ENCODE measurements at regions not wholly inside any gene's neighbourhood (a gene's known extent, or its start where the extent isn't known, plus 50 kb on each side); places are given as distances from the start of the nearest gene placed in this dataset.

GRCh38 chr13:89937420-89937819 is 1410.1 kb upstream of the MIR17HG start:
- DNase-seq = no peak

GRCh38 chr13:89940383-89940782 is 1407.1 kb upstream of the MIR17HG start:
- DNase-seq = no peak

- DNase-seq = no peak
These were observed 1404.3 kb upstream of the MIR17HG start for GRCh38 chr13:89943139-89943538.

DNA sequence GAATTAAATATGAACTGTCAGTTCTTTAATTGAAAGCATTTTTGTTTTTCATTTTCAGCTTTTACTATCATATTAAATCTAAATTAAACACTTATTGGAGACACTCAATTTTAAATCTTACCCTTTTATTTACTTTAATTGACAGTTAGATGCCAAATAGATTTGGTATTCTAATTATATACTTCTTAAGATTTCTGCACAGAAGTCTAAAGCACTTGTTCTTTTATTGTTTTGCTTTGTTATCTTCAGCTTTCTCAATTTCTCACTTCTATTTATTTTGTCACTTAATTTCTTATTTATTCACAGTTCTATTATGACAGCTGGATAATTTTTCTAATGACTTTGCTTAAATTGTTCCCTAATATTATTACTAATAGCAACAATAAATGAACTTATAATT is 1397.3 kb upstream of the MIR17HG start:
- no peak for DNase-seq

DNA sequence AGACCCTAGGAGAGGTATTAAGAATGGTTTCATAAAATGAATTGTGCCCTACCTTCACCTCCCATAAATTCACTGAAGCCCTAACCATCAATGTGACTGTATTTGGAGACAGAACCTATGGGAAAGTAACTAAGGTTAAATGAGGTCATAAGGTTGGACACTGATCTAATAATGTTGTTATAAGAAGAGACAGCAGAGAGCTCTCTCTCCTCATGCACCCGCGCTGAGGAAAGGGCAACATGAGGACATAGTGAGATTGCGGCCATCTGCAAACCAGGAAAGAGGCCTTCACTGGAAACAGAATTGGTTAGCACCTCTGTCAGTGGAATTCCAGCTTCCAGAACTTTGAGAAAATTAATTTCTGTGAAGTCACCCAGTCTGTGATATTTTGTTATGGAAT is 1396.1 kb upstream of the MIR17HG start:
- no peak for DNase-seq

- DNase-seq = no peak
These were observed 1393.9 kb upstream of the MIR17HG start for GRCh38 chr13:89953581-89953980.

GRCh38 chr13:89955773-89956172 is 1391.7 kb upstream of the MIR17HG start:
- DNase-seq = no peak

DNA sequence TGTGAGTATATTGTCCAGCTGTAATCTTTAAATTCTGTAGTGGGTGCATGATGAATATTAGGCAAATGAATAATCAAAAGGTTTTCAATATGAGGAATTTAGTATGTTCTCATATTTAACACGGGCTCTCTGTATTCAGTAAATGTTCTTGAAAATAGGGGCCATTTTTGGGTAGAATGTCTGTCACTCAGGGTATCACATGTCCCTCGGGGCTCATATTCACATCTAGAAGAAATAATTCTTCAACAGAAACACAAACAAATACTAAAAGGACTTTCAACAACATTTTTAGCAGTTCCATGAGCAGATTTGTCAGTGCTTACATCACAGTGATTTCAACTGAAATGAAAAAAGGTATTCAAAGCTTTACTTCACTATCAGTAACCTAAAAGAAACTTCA is 1388.4 kb upstream of the MIR17HG start:
- DNase-seq = no peak

DNA sequence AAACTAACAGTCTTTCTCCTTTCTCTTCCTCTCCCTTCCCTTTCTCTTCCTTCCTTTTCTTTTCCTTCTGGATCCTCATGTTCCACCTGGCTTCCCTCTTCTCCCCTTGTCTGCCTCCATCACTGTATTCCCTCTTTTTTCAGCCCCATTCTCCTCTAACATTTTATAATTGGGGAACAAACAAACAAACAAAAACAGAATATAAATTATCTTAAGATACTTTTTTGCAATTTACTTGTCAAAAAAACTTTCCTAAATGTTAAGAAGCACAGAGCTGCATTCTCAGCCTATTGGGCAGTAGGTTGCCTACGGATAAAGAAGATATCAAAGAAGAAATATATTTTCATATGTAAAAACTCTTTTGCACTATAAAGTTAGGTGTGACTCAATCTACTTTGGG is 1382.2 kb upstream of the MIR17HG start:
- no peak for DNase-seq

DNA sequence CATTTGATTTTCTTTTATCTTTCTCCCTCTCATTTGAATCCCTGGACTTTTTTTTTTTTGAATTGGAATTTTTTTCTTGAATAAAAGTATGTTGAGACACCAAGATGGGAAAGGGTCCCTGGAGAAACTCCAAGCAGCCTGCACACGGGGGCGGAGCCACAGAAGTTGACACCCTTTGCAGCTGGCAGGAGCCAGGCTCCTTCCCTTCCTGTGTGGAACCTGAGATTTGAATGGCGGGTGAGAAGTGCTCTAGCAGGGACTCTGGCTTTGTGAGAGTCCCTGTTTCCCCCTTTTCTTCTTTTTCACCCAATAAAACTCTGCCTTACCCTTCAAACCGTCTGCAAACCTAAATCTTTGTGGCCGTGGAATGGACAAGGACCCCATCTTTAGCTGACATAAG is 1381.0 kb upstream of the MIR17HG start:
- no peak for DNase-seq

- DNase-seq = no peak
These were observed 1379.8 kb upstream of the MIR17HG start for GRCh38 chr13:89967701-89968100.

DNA sequence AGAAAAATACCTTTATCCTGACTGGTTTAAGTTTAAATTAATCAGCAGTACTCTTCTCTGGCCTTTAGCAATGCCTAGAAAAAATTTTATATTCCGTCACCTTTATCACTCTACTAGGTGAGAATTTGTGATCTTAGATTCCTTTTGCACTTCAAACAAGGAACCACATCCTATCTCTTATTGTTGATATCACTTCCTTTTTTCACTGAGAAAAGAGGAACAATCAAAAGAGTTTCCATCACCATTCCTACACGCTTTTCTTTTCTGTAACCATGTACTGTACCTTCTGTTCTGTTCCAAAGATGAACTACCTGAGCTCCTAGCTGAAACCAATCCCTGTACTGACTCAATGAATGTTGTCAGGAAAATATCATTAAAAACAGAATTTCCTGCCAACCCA is 1379.0 kb upstream of the MIR17HG start:
- peak; percentile 5 for DNase-seq

DNA sequence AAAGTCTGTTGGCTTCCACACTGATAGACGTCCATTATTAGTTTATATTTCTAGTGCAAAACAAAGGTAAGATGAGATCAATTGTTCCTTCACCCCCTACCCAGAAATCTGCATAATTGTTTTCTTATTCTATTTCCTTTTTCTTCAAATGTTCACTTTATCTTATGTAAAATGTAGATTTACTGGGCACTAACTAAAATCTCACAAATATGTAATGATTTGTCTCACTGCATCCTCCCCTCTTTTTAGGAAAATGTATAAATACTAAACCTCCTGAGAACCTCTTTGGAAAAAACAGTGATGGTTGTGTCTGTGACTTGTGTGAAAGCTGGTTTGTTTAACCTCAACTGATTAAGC is 1377.2 kb upstream of the MIR17HG start:
- no peak for DNase-seq

GRCh38 chr13:89977203-89977602 is 1370.3 kb upstream of the MIR17HG start:
- no peak for DNase-seq

DNA sequence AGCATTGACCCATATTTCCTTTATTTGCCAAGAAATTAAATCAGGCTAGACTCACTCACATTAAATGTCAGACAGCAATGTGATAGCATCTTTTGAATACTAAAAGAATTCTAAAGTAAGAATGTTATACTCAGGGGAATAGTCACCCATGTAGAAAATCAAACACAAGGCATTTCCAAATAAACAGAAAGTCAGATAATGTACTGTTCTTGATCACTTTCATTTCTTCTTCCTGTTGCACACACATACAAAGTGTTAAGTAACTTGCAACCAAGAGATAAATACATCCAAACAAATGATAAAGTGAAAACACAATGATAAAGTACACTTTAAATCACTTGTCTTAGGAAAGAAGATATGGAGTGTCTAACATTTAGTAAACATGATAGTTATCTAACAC is 1366.6 kb upstream of the MIR17HG start:
- DNase-seq = no peak

GRCh38 chr13:89982407-89983095 is 1364.9 kb upstream of the MIR17HG start:
- no peak for DNase-seq

- no peak for DNase-seq
These were observed 1359.3 kb upstream of the MIR17HG start for GRCh38 chr13:89988206-89988605.

DNA sequence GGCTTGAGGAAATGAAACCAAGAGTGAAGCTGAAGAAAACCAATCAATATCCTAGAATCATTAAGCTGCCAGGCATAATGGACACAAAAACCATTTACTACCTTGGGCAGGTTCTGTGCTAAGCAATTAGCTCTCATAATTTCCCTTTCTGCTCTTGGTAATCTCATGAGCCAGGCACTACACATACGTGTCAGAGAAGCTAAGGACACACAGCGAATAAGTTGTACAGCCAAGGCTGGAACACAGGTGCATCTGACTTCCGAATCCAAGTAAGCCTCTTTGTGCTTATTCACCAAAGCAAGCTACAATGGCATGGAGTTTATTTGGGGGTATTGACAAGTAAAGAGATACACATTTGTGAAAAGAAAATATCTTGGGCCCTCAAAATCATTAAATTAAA is 1343.9 kb upstream of the MIR17HG start:
- DNase-seq = no peak

- no peak for DNase-seq
These were observed 1338.8 kb upstream of the MIR17HG start for GRCh38 chr13:90008707-90009149.

DNA sequence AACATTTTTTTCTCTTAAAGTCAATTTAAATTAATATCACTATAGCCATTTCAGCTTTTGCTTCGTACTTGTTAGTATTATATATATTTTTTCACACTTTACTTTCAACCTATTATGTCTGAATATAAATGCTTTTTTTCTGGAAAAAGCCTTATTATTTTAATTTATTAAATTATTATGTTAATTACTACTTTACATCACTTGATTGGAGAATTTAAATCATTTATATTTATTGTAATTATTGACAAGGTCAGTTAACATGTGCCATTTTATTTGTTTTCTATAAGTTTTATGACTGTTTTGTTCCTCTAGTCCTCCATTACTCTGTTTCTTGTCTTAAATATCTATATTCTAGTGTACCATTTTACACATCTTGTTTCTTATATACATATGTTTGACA is 1333.4 kb upstream of the MIR17HG start:
- DNase-seq = no peak

DNA sequence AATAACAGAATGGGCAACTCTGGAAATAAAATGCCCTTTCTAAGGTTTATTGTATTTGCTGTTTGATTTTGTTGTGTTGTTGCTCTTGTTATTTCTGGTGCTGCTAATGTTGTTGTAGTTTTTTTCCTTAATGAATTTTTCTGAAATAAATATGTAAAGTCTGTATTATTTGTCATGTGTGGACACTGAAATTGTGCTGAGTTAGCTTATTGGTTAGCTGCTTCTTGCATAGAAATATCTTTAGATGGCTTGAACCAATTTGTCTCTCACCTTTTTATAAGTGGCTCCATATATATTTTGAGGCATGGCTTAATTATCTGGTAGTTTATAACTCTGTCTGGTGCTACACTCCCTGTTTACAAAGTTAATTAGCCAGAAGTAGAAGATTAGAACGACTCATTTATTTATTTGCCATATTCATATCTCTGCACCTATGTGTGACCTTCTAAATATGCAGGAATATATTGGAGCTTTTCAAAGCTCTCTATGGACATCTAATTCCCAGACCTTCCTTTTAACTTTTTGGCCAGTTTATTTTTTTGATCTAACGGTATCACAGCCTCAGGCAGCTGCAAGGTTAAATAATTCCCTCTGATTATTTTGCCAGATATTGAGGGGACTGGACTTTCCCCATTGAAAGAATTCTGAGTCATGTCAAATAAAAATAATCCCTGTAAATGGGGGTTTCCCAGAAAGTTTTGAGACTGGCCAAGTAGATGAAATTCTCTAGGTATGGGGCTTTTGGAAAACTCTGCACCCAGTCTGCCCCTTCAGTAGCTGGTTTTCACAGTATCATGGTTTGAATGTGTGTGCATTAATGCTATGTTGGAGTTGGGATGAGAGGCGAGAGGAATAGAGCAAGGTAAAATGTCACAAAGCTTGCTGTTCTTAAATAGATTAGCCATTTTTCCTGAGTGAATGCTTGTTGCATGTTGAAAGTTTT is 1331.7 kb upstream of the MIR17HG start:
- no peak for DNase-seq

- no peak for DNase-seq
These were observed 1330.8 kb upstream of the MIR17HG start for GRCh38 chr13:90016688-90017087.

GRCh38 chr13:90020536-90021070 is 1326.9 kb upstream of the MIR17HG start:
- DNase-seq = no peak

DNA sequence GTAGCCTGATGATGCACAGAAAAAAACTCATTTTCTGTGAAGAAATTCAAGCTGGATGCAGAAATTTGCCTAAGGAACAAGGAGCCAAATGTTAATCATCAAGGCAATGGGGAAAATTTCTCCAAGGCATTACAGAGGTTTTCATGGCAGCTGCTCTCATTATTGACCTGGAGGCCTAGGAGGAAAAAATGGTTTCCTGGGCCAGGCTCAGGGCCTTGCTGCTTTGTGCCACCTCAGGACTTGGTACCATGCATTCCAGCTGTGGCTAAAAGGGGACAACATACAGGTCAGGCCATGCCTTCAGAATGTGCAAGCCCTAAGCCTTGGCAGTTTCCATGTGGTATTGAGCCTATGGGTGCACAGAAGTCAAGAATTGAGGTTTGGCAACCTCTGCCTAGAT is 1320.1 kb upstream of the MIR17HG start:
- DNase-seq = no peak

All from GDM1 (cell line).